Esophagus muscularis mucosa (tissue), 4 donors: ENCODE measurements at regions not wholly inside any gene's neighbourhood (a gene's known extent, or its start where the extent isn't known, plus 50 kb on each side); places are given as distances from the start of the nearest gene placed in this dataset.

Experiments
- DNase-seq: peaks from one replicate; pipeline ENCODE4 v3.0.0-alpha.2; 2017; ENCODE audit errors: extremely low spot score
- H3K27ac ChIP-seq, 4 donors: fragments of 200-600 bp; sonication (generic); replicated peaks in 1 of 4; 1 replicate in 3 of 4; 2 replicates in 1 of 4; pipeline ENCODE4 v1.5.1; 2016 to 2019; ENCODE audit warnings: mild to moderate bottlenecking in 1 of 4
- H3K27me3 ChIP-seq, 4 donors: fragments of 200-600 bp; sonication (generic); one replicate each; pipeline versions ENCODE4 v1.5.1 to v1.6.0; 2016 to 2019
- H3K36me3 ChIP-seq, 4 donors: fragments of 200-600 bp; sonication (generic); one replicate each; pipeline ENCODE4 v1.5.1; 2016 to 2019
- H3K4me1 ChIP-seq, 4 donors: fragments of 200-600 bp; sonication (generic); one replicate each; pipeline ENCODE4 v1.5.1; 2016 to 2019
- H3K4me3 ChIP-seq, 4 donors: fragments of 200-600 bp; sonication (generic); 1 replicate in 2 of 4; 2 replicates in 2 of 4; pipeline ENCODE4 v1.5.1; 2016 to 2019; ENCODE audit warnings: mild to moderate bottlenecking in 4 of 4, moderate library complexity in 1 of 4
- H3K9me3 ChIP-seq, 4 donors: fragments of 200-600 bp; sonication (generic); 1 replicate in 3 of 4; 2 replicates in 1 of 4; pipeline ENCODE4 v1.5.1; 2016 to 2019
- EP300 ChIP-seq: sonication (generic); formaldehyde crosslinking; IDR thresholded peaks from one replicate; pipeline ENCODE4 v1.6.1; 2017; ENCODE audit warnings: antibody characterized with exemption
- POLR2A ChIP-seq: fragments of 450-650 bp; IDR thresholded peaks from one replicate; pipeline ENCODE4 v1.6.1; 2017; ENCODE audit warnings: antibody characterized with exemption, moderate library complexity, mild to moderate bottlenecking, low read depth
- POLR2AphosphoS5 ChIP-seq, 2 donors: sonication (generic); formaldehyde crosslinking; IDR thresholded peaks; one replicate each; pipeline ENCODE4 v1.6.1; 2017; ENCODE audit warnings: antibody characterized with exemption in 2 of 2
- WGBS: methylation state at CpG from one replicate; pipeline ENCODE4 v1.1.5; 2018; 5-methylcytosine and 5-hydroxymethylcytosine counted together
- intact Hi-C: fragments of 100-400 bp; cut with DNase I; formaldehyde crosslinking; loops from one replicate; pipeline ENCODE4 v1.15.1; 2023
- TF ChIP-seq, protein P1 (sequence below), 3 experiments: fragments of 200-600 bp in 2 of 3; fragments of 450-650 bp in 1 of 3; sonication (generic) in 2 of 3; IDR thresholded peaks; one replicate each; pipeline ENCODE4 v1.5.1; 2017 to 2019; ENCODE audit warnings: antibody characterized with exemption in 3 of 3, mild to moderate bottlenecking in 2 of 3, moderate library complexity in 1 of 3

DNA sequence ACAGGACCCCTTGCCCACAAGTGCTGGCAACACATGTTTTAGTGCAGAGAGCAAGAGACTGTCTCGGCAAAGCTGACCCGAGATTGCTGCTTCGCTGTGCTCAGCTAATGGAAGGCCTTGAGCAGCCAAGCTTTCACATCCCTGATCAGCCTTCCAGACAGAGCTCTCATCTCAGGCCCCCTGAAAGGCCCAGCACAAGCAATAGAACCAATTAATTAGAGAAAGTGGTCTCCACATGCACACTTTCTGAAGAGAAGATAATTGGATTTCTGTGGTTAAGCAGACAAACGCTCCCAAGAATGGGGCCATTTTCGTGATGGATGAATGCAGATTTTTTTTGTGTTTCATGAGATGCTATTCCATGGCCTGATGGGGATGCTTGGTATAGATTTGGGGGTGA, 174.9 kb downstream of the NSG2 start:
- peaks cover 0 to 13% (median 0%) of the 10 kb centered on the region in 4 donors for H3K27me3 ChIP-seq
- intact Hi-C loops: no loop called here
- peaks cover 0 to 16% (median 5%) of the 10 kb centered on the region in 4 donors for H3K9me3 ChIP-seq
- no peak overlapping the region for H3K4me3 ChIP-seq
- DNase-seq: no peak
- 88% methylated on average over 5 of the region's 5 CpGs for WGBS
- no peak overlapping the region for H3K27ac ChIP-seq
- H3K36me3 ChIP-seq: no peaks in the 10 kb centered on the region
- TF ChIP-seq EP300 (no peak), POLR2A (no peak), POLR2AphosphoS5 (IDR thresholded peaks at IDR 0.05) (no peak)
- TF ChIP-seq, protein P1, sequence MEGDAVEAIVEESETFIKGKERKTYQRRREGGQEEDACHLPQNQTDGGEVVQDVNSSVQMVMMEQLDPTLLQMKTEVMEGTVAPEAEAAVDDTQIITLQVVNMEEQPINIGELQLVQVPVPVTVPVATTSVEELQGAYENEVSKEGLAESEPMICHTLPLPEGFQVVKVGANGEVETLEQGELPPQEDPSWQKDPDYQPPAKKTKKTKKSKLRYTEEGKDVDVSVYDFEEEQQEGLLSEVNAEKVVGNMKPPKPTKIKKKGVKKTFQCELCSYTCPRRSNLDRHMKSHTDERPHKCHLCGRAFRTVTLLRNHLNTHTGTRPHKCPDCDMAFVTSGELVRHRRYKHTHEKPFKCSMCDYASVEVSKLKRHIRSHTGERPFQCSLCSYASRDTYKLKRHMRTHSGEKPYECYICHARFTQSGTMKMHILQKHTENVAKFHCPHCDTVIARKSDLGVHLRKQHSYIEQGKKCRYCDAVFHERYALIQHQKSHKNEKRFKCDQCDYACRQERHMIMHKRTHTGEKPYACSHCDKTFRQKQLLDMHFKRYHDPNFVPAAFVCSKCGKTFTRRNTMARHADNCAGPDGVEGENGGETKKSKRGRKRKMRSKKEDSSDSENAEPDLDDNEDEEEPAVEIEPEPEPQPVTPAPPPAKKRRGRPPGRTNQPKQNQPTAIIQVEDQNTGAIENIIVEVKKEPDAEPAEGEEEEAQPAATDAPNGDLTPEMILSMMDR (IDR thresholded peaks at IDR 0.05): no peak
- no peaks in the 10 kb centered on the region for H3K4me1 ChIP-seq

DNA sequence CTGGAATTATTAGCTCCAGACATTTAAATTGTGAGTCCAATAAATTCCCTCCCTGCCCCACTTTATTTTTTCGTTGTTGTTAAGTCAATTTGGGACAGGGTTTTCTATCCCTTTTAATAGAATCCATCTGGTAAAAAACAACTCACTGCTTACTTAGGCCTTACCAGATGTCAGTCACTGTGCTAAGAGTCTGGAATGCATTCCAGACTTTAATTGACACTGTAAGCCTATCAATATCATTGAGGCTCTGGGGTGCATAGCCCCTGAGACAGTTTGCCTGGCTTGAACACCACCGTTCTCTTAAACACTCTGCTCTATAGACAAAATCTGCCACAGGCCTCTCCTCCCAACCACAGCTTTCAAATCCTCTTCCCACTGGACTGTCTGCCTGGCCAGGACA, 175.9 kb downstream of the NSG2 start:
- Histone ChIP-seq H3K27me3 (peaks cover 0 to 16% (median 0%) of the 10 kb centered on the region in 4 donors), H3K4me1 (no peaks in the 10 kb centered on the region), H3K4me3 (no peak overlapping the region), H3K36me3 (no peaks in the 10 kb centered on the region), H3K9me3 (peaks cover 0 to 16% (median 5%) of the 10 kb centered on the region in 4 donors), H3K27ac (no peak overlapping the region)
- no peak for DNase-seq
- intact Hi-C loops: no loop called here
- TF ChIP-seq POLR2AphosphoS5 (IDR thresholded peaks at IDR 0.05) (no peak), POLR2A (no peak), EP300 (no peak)
- TF ChIP-seq, protein P1 (IDR thresholded peaks at IDR 0.05): no peak
- WGBS: 43% methylated on average over 2 of the region's 2 CpGs

DNA sequence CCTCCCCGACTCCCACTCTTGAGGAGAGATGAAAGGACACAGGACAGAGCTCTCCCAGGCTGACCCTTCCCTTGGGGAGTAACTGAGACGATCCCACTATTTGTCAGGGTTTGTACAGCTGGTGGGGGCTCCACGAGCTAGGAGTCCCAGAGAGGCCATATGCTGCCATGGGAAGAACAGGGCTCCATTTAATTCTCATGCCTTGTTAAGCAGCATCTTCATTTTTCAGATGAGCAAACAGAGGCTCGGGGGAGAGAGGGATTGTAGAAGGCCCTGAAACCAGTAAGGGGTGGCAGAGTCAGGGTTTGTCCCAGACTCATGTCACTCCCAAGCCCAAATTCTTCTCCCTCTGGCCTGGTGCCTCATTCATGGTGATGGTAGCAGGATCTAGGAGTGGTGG, 176.4 kb downstream of the NSG2 start:
- Histone ChIP-seq H3K27me3 (peaks cover 0 to 16% (median 0%) of the 10 kb centered on the region in 4 donors), H3K36me3 (no peaks in the 10 kb centered on the region), H3K27ac (no peak overlapping the region), H3K4me3 (no peak overlapping the region), H3K4me1 (no peaks in the 10 kb centered on the region), H3K9me3 (peaks cover 0 to 16% (median 5%) of the 10 kb centered on the region in 4 donors)
- intact Hi-C loops: no loop called here
- 80% methylated on average over 3 of the region's 4 CpGs for WGBS
- TF ChIP-seq, protein P1 (IDR thresholded peaks at IDR 0.05): no peak
- TF ChIP-seq POLR2AphosphoS5 (IDR thresholded peaks at IDR 0.05) (no peak), POLR2A (no peak), EP300 (no peak)
- no peak for DNase-seq

DNA sequence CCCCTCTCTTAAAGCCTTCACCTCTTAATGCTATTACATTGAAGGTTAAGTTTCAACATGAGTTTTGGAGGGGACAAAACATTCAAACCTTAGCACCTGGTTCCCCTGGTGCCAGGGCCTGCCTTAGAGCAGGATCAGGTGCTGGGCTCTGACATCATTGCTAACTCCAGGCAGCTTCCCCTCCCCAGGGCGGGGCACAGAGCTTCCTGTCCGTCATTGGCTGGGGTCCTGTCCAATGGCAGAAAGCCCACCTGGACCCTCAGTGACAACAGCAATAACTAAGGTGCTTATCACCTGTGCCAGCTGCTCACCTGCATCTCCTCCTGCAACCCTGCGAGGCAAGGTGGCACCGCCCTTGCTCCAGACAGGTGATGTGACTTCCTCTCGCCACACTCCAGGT, 177.4 kb downstream of the NSG2 start:
- no peak for DNase-seq
- Histone ChIP-seq H3K36me3 (no peaks in the 10 kb centered on the region), H3K9me3 (peaks cover 0 to 11% (median 1%) of the 10 kb centered on the region in 4 donors), H3K4me1 (no peaks in the 10 kb centered on the region), H3K4me3 (no peak overlapping the region), H3K27ac (no peak overlapping the region), H3K27me3 (peaks cover 0 to 16% (median 0%) of the 10 kb centered on the region in 4 donors)
- TF ChIP-seq, protein P1 (IDR thresholded peaks at IDR 0.05): no peak
- TF ChIP-seq EP300 (no peak), POLR2AphosphoS5 (IDR thresholded peaks at IDR 0.05) (no peak), POLR2A (no peak)
- 94% methylated on average over 5 of the region's 5 CpGs for WGBS
- intact Hi-C loops: no loop called here

DNA sequence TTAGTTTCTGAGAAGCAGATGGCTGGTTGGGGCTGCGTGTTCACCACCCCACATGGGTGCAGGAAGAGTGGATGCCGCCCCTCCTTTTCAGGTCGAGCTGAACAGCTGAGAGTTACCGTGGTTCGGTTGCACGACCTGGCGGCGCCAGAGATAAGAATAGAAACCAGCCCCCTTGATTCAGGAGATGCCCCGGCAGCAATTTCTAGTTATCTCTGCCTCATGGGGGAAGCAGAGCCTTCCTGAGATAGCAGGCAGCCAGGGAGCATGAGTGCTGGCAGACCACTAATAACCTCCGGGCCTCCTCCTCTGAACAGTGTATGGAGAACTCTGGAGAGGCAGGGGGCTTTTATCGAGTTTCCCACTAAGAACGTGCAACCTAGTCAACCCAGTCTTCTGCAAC, 177.8 kb downstream of the NSG2 start:
- intact Hi-C loops: no loop called here
- WGBS: 76% methylated on average over 5 of the region's 12 CpGs
- peaks cover 0 to 6% (median 0%) of the 10 kb centered on the region in 4 donors for H3K9me3 ChIP-seq
- no peak overlapping the region for H3K27ac ChIP-seq
- no peaks in the 10 kb centered on the region for H3K4me1 ChIP-seq
- peaks cover 0 to 16% (median 0%) of the 10 kb centered on the region in 4 donors for H3K27me3 ChIP-seq
- DNase-seq: no peak
- H3K4me3 ChIP-seq: no peak overlapping the region
- H3K36me3 ChIP-seq: no peaks in the 10 kb centered on the region
- TF ChIP-seq EP300 (no peak), POLR2AphosphoS5 (IDR thresholded peaks at IDR 0.05) (no peak), POLR2A (no peak)
- TF ChIP-seq, protein P1 (IDR thresholded peaks at IDR 0.05): no peak
